Liver (tissue), 6 donors: ENCODE measurements at regions not wholly inside any gene's neighbourhood (a gene's known extent, or its start where the extent isn't known, plus 50 kb on each side); places are given as distances from the start of the nearest gene placed in this dataset.
"Not testable (repeated sequence)": the region's sequence is repeated elsewhere in the genome, so short reads cannot be mapped to it uniquely, and the experiment has no call there.

ENCODE experiments used
- DNase-seq: peaks from one replicate; pipeline ENCODE4 v3.0.0-alpha.2; 2017; ENCODE audit warnings: low spot score
- H3K27ac ChIP-seq, 2 donors: one replicate each; pipeline ENCODE4 v1.7.0; 2013; ENCODE audit warnings: inconsistent platforms in 2 of 2, low read length in 2 of 2, control low read depth in 1 of 2, low read depth in 1 of 2, mild to moderate bottlenecking in 1 of 2
- H3K27me3 ChIP-seq, 4 donors: one replicate each; pipeline versions ENCODE4 v1.6.1 to v1.7.0; 2013; ENCODE audit warnings: low read length in 3 of 4, inconsistent platforms in 1 of 4, mild to moderate bottlenecking in 1 of 4, moderate library complexity in 1 of 4; ENCODE audit not compliant: control insufficient read depth in 4 of 4, insufficient read depth in 4 of 4
- H3K36me3 ChIP-seq, 4 donors: one replicate each; pipeline versions ENCODE4 v1.6.1 to v1.7.0; 2013; ENCODE audit warnings: low read length in 3 of 4, mild to moderate bottlenecking in 3 of 4, low read depth in 1 of 4, moderate library complexity in 1 of 4; ENCODE audit not compliant: control insufficient read depth in 4 of 4, insufficient read depth in 3 of 4
- H3K4me1 ChIP-seq, 4 donors: one replicate each; pipeline versions ENCODE4 v1.6.1 to v1.7.0; 2013; ENCODE audit warnings: low read length in 3 of 4, mild to moderate bottlenecking in 3 of 4, moderate library complexity in 1 of 4; ENCODE audit not compliant: control insufficient read depth in 4 of 4, insufficient read depth in 4 of 4
- H3K4me3 ChIP-seq, 3 donors: one replicate each; pipeline versions ENCODE4 v1.6.1 to v1.7.0; 2013; ENCODE audit warnings: low read length in 3 of 3, control low read depth in 1 of 3, low read depth in 1 of 3, mild to moderate bottlenecking in 1 of 3
- H3K9ac ChIP-seq, 2 donors: one replicate each; pipeline ENCODE4 v1.7.0; 2013; ENCODE audit warnings: low read length in 2 of 2, mild to moderate bottlenecking in 2 of 2, moderate library complexity in 2 of 2, control low read depth in 1 of 2, low read depth in 1 of 2
- H3K9me3 ChIP-seq, 4 donors: one replicate each; pipeline versions ENCODE4 v1.6.1 to v1.7.0; 2013; ENCODE audit warnings: low read length in 3 of 4; ENCODE audit not compliant: control insufficient read depth in 4 of 4
- WGBS: extraction: QIAGEN DNeasy Blood & Tissue Kit; methylation state at CpG from one replicate; pipeline ENCODE4 v1.1.7; 2013; 5-methylcytosine and 5-hydroxymethylcytosine counted together
- donor health status: healthy.
- donor health status: healthy.
- donor health status: healthy.

DNA sequence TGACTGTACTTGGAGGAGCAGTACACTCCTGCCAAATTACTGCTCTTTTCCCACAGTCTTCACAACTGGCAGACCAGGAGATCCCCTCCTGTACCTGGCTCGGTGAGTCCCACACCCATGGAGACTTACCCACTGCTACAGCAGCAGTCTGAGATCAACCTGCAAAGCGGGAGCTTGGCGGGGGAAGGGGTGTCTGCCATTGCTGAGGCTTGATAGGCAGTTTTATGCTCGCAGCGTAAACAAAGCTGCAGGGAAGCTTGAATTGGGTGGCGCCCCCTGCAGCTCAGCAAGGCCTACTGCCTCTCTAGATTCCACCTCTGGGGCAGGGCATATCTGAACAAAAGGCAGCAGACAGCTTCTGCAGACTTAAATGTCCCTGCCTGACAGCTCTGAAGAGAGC is 74.4 kb downstream of the EXTL2 start:
- not testable (repeated sequence) for H3K9ac ChIP-seq, H3K4me3 ChIP-seq, DNase-seq, H3K4me1 ChIP-seq, H3K27me3 ChIP-seq, H3K36me3 ChIP-seq, H3K27ac ChIP-seq, H3K9me3 ChIP-seq
- WGBS, result 60% methylated on average over 6 of the region's 6 CpGs

DNA sequence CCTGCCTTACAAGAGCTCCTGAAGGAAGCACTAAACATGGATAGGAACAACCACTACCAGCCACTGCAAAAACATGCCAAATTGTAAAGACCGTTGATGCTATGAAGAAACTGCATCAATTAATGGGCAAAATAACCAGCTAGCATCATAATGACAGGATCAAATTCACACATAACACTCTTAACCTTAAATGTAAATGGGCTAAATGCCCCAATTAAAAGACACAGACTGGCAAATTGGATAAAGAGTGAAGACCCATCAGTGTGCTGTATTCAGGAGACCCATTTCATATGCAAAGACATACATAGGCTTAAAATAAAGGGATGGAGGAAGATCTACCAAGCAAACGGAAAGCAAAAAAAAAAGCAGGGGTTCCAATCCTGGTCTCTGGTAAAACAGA is 72.7 kb downstream of the EXTL2 start:
- H3K27ac ChIP-seq, H3K4me3 ChIP-seq, H3K4me1 ChIP-seq, H3K9ac ChIP-seq, DNase-seq, H3K36me3 ChIP-seq, H3K9me3 ChIP-seq, H3K27me3 ChIP-seq: not testable (repeated sequence)
- 93% methylated on average over 2 of the region's 2 CpGs for WGBS
